IMR-90 (cell line): ENCODE measurements at regions not wholly inside any gene's neighbourhood (a gene's known extent, or its start where the extent isn't known, plus 50 kb on each side); places are given as distances from the start of the nearest gene placed in this dataset.

Experiments used
- ATAC-seq: fragments of 200-7000 bp; cut with Tn5 transposase; 2 replicates; pipeline ENCODE4 v1.9.1; 2020; ENCODE audit warnings: low read depth, mild to moderate bottlenecking, moderate library complexity
- BruUV-seq: library from RNA; stranded (reverse); fragments of 400-500 nt; replicated peaks from 2 replicates; lab custom pipeline; 2021; lab: Mats Ljungman, UMichigan
- CTCF ChIA-PET: fragments of 300-600 bp; formaldehyde crosslinking; extraction: SDS; loops from one replicate; lab custom pipeline; 2021; ENCODE audit warnings: antibody characterized with exemption; lab: Yijun Ruan, JAX
- POLR2A ChIA-PET: fragments of 300-600 bp; sonication (Branson Sonifier 250); formaldehyde crosslinking; loops from one replicate; lab custom pipeline; 2022; ENCODE audit warnings: antibody characterized with exemption; ENCODE audit not compliant: unreplicated experiment; lab: Charles Lee
- DNase-seq: peaks from one replicate; pipeline ENCODE4 v3.0.0; 2013
- H2AFZ ChIP-seq: replicated peaks from 2 replicates; pipeline ENCODE3; 2013; ENCODE audit warnings: low read length, mild to moderate bottlenecking; ENCODE audit not compliant: poor library complexity
- H2AK5ac ChIP-seq: 2 replicates; pipeline ENCODE4 v1.6.1; 2013; ENCODE audit warnings: low read depth, low read length, inconsistent platforms
- H2AK9ac ChIP-seq: replicated peaks from 2 replicates; pipeline ENCODE3; 2013; ENCODE audit warnings: mild to moderate bottlenecking, low read depth, low read length, moderate library complexity; ENCODE audit not compliant: poor library complexity
- H2BK120ac ChIP-seq: 2 replicates; pipeline ENCODE4 v1.6.1; 2013; ENCODE audit warnings: low read depth, low read length, inconsistent platforms
- H2BK15ac ChIP-seq: 3 replicates; pipeline ENCODE4 v1.6.1; 2013; ENCODE audit warnings: low read depth, low read length, inconsistent platforms
- H2BK20ac ChIP-seq: 2 replicates; pipeline ENCODE4 v1.6.1; 2013; ENCODE audit warnings: low read depth, mild to moderate bottlenecking, inconsistent platforms, low read length, moderate library complexity
- H2BK5ac ChIP-seq: 2 replicates; pipeline ENCODE4 v1.6.1; 2013; ENCODE audit warnings: mild to moderate bottlenecking, low read depth, low read length, inconsistent platforms; ENCODE audit not compliant: poor library complexity, severe bottlenecking
- H3K14ac ChIP-seq: replicated peaks from 2 replicates; pipeline ENCODE4 v1.6.1; 2013; ENCODE audit warnings: low read depth, low read length, inconsistent platforms
- H3K18ac ChIP-seq: 2 replicates; pipeline ENCODE4 v1.6.1; 2013; ENCODE audit warnings: low read depth, low read length, control low read depth
- H3K23ac ChIP-seq: 2 replicates; pipeline ENCODE4 v1.6.1; 2013; ENCODE audit warnings: low read depth, low read length, inconsistent platforms
- H3K27ac ChIP-seq: 2 replicates; pipeline ENCODE4 v1.5.1; 2013; ENCODE audit warnings: mild to moderate bottlenecking, control low read depth, low read length; ENCODE audit not compliant: insufficient read depth
- H3K27me3 ChIP-seq: 2 replicates; pipeline ENCODE4 v1.6.1; 2013; ENCODE audit warnings: low read length; ENCODE audit not compliant: control insufficient read depth, insufficient read depth
- H3K36me3 ChIP-seq: 2 replicates; pipeline ENCODE4 v1.6.1; 2013; ENCODE audit warnings: low read length, mixed read lengths; ENCODE audit not compliant: control insufficient read depth, insufficient read depth
- H3K4ac ChIP-seq: 2 replicates; pipeline ENCODE4 v1.6.1; 2013; ENCODE audit warnings: low read depth, low read length, inconsistent platforms
- H3K4me1 ChIP-seq: 2 replicates; pipeline ENCODE4 v1.6.1; 2013; ENCODE audit warnings: low read length, mixed read lengths; ENCODE audit not compliant: control insufficient read depth, insufficient read depth
- H3K4me2 ChIP-seq: 2 replicates; pipeline ENCODE4 v1.6.1; 2013; ENCODE audit warnings: low read depth, mild to moderate bottlenecking, control low read depth, low read length, moderate library complexity
- H3K4me3 ChIP-seq: 2 replicates; pipeline ENCODE4 v1.5.1; 2013; ENCODE audit warnings: low read depth, mild to moderate bottlenecking, control low read depth, low read length, moderate library complexity; ENCODE audit not compliant: insufficient read depth
- H3K56ac ChIP-seq: 2 replicates; pipeline ENCODE4 v1.6.1; 2013; ENCODE audit warnings: low read length, inconsistent platforms; ENCODE audit not compliant: insufficient read depth; ENCODE audit errors: extremely low read depth
- H3K79me1 ChIP-seq, 2 experiments: 2 replicates each; pipeline ENCODE4 v1.6.1; 2013; ENCODE audit warnings: low read length in 2 of 2, inconsistent platforms in 1 of 2, low read depth in 1 of 2
- H3K9ac ChIP-seq: 2 replicates; pipeline ENCODE4 v1.6.1; 2013; ENCODE audit warnings: low read depth, low read length, control low read depth
- H3K9me1 ChIP-seq: 2 replicates; pipeline ENCODE4 v1.6.1; 2013; ENCODE audit warnings: low read length, inconsistent platforms; ENCODE audit not compliant: insufficient read depth
- H3K9me3 ChIP-seq: 2 replicates; pipeline ENCODE4 v1.6.1; 2013; ENCODE audit warnings: low read length; ENCODE audit not compliant: control insufficient read depth, insufficient read depth
- H4K20me1 ChIP-seq: 2 replicates; pipeline ENCODE4 v1.6.1; 2013; ENCODE audit warnings: low read length, inconsistent platforms; ENCODE audit not compliant: insufficient read depth
- H4K5ac ChIP-seq: 2 replicates; pipeline ENCODE4 v1.6.1; 2013; ENCODE audit warnings: mild to moderate bottlenecking, low read depth, low read length, control low read depth
- H4K8ac ChIP-seq, 2 experiments: 2 replicates each; pipeline ENCODE4 v1.6.1; 2013; ENCODE audit warnings: low read depth in 2 of 2, low read length in 2 of 2, control low read depth in 1 of 2, inconsistent platforms in 1 of 2
- H4K91ac ChIP-seq: 2 replicates; pipeline ENCODE4 v1.6.1; 2013; ENCODE audit warnings: low read depth, low read length, inconsistent platforms; ENCODE audit not compliant: insufficient read depth
- BHLHE40 ChIP-seq: fragments of 150-350 bp; IDR thresholded peaks from 2 replicates; pipeline ENCODE4 v1.6.1; 2016; ENCODE audit warnings: mild to moderate bottlenecking, low read depth, low read length
- CEBPB ChIP-seq: IDR thresholded peaks from 2 replicates; pipeline ENCODE4 v1.6.1; 2012; ENCODE audit warnings: low read depth, low read length, improper control_type of control experiment
- CHD1 ChIP-seq: IDR thresholded peaks from 2 replicates; pipeline ENCODE4 v1.6.1; 2012; ENCODE audit warnings: low read depth, low read length, improper control_type of control experiment
- FOS ChIP-seq: fragments of 150-350 bp; IDR thresholded peaks from 2 replicates; pipeline ENCODE4 v1.6.1; 2016; ENCODE audit warnings: low read depth, low read length
- MAFK ChIP-seq: IDR thresholded peaks from 2 replicates; pipeline ENCODE4 v1.6.1; 2012; ENCODE audit warnings: low read depth, low read length, improper control_type of control experiment
- POLR2A ChIP-seq: IDR thresholded peaks from 2 replicates; pipeline ENCODE4 v1.6.1; 2012; ENCODE audit warnings: mild to moderate bottlenecking, low read depth, low read length
- RAD21 ChIP-seq: IDR thresholded peaks from 2 replicates; pipeline ENCODE4 v1.6.1; 2012; ENCODE audit warnings: low read length, improper control_type of control experiment
- SMC3 ChIP-seq: fragments of 150-350 bp; IDR thresholded peaks from 2 replicates; pipeline ENCODE4 v1.6.1; 2016; ENCODE audit warnings: low read depth, mild to moderate bottlenecking, antibody characterized with exemption, low read length, moderate library complexity
- WGBS, 2 experiments: methylation state at CpG; one replicate each; pipeline versions ENCODE4 v1.1.5 to v1.1.7; 2013; ENCODE audit warnings: missing lambda C conversion rate in 2 of 2; ENCODE audit not compliant: insufficient read length in 1 of 2; ENCODE audit errors: extremely low coverage in 2 of 2; 5-methylcytosine and 5-hydroxymethylcytosine counted together
- dilution Hi-C: fragments of 300-500 bp; cut with HindIII; formaldehyde crosslinking; loops from one replicate; pipeline ENCODE4 v1.14.3; 2018; ENCODE audit warnings: low sequenced_read_pairs; ENCODE audit not compliant: unreplicated experiment
- in situ Hi-C: fragments of 300-500 bp; cut with MboI; formaldehyde crosslinking; loops from 3 replicates; pipeline ENCODE4 v1.14.3; 2019; ENCODE audit warnings: low sequenced_read_pairs, inconsistent platforms, mixed read lengths
- intact Hi-C: fragments of 100-400 bp; cut with micrococcal nuclease; formaldehyde crosslinking; loops from 2 replicates; pipeline ENCODE4 v1.10.0; 2022
- TF ChIP-seq, protein P1 (sequence below): fragments of 150-350 bp; IDR thresholded peaks from 2 replicates; pipeline ENCODE4 v1.6.1; 2017; ENCODE audit warnings: mild to moderate bottlenecking, antibody characterized with exemption, low read length, low read depth

DNA sequence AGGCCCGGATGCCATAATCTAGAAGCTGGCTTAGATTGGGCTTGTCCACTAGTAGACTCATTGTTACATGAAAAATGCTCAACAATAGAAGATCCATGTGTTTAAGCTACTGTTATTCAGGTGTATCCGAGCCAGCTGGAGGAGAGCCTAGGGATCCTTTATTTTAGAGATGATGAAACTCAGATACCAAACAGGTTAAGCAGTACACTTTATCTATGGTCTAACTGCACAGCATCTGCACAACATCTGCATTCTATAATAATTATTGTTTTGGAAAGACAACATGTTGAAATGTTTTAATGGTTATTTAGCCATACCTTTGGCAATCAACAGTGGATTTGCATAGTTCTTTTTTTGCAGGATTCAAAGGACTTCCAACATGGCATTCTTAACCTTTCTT lies 134.1 kb downstream of the RFPL4B start:
- H4K5ac ChIP-seq, result no peak overlapping the region
- H3K56ac ChIP-seq, result no peak overlapping the region
- H3K9me3 ChIP-seq, result no peaks in the 10 kb centered on the region
- no peaks in the 10 kb centered on the region for H4K20me1 ChIP-seq
- H3K4me1 ChIP-seq, result no peaks in the 10 kb centered on the region; the same call in 1 of the 2 replicates
- no CpG with 5 or more reads among the region's 2 CpGs for WGBS, 2 experiments
- no peak overlapping the region for H2BK15ac ChIP-seq
- no peak overlapping the region for H3K4me2 ChIP-seq
- H2BK5ac ChIP-seq, result no peak overlapping the region
- no peak for DNase-seq
- in situ Hi-C loops, result no loop called here
- no peaks in the 10 kb centered on the region for H3K79me1 ChIP-seq
- H3K36me3 ChIP-seq, result no peaks in the 10 kb centered on the region
- H2BK120ac ChIP-seq, result 0 out of 2 replicates have a peak overlapping the region, but pooled peaks have one; percentile 10
- no peak overlapping the region for H4K8ac ChIP-seq
- no peak overlapping the region for H4K91ac ChIP-seq
- H2AK5ac ChIP-seq, result no peak overlapping the region
- CTCF ChIA-PET, result no interaction called here
- no peak overlapping the region for H3K4me3 ChIP-seq
- no peaks in the 10 kb centered on the region for H3K9me1 ChIP-seq
- H2AK9ac ChIP-seq, result no peak overlapping the region
- no peak overlapping the region for H3K23ac ChIP-seq
- TF ChIP-seq, protein P1, sequence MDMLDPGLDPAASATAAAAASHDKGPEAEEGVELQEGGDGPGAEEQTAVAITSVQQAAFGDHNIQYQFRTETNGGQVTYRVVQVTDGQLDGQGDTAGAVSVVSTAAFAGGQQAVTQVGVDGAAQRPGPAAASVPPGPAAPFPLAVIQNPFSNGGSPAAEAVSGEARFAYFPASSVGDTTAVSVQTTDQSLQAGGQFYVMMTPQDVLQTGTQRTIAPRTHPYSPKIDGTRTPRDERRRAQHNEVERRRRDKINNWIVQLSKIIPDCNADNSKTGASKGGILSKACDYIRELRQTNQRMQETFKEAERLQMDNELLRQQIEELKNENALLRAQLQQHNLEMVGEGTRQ, result no peak
- no peak for TF ChIP-seq CEBPB
- no peak for TF ChIP-seq RAD21
- TF ChIP-seq BHLHE40, result no peak
- TF ChIP-seq CHD1, result no peak
- no peak for TF ChIP-seq FOS
- no peak for TF ChIP-seq POLR2A
- TF ChIP-seq MAFK, result no peak
- no peak for TF ChIP-seq SMC3
- H3K14ac ChIP-seq, result no peak overlapping the region
- H2AFZ ChIP-seq, result no peak overlapping the region
- H3K27me3 ChIP-seq, result no peaks in the 10 kb centered on the region
- H2BK20ac ChIP-seq, result no peak overlapping the region
- no peak for ATAC-seq
- H3K18ac ChIP-seq, result no peak overlapping the region
- no peak overlapping the region for H3K27ac ChIP-seq
- intact Hi-C loops, result no loop called here
- no TSS peak for BruUV-seq
- no peak overlapping the region for H3K9ac ChIP-seq
- H3K4ac ChIP-seq, result no peak overlapping the region
- dilution Hi-C loops, result no loop called here
- POLR2A ChIA-PET, result no interaction called here
